Choroid plexus epithelial cell (primary cell): ENCODE measurements at regions not wholly inside any gene's neighbourhood (a gene's known extent, or its start where the extent isn't known, plus 50 kb on each side); places are given as distances from the start of the nearest gene placed in this dataset.

Experiments
- DNase-seq: peaks from one replicate; pipeline ENCODE4 v3.0.0-alpha.2; 2010; ENCODE audit warnings: low read depth
- H3K4me3 ChIP-seq: 2 replicates; pipeline ENCODE4 v1.5.1; 2011; ENCODE audit warnings: low read depth, mild to moderate bottlenecking, control low read depth, low read length, moderate library complexity
- CTCF ChIP-seq: conservative IDR thresholded peaks from 2 replicates; pipeline ENCODE4 v1.5.1; 2011; ENCODE audit warnings: low read depth, mild to moderate bottlenecking, control low read depth, inconsistent platforms, low read length, moderate library complexity

- no peak for TF ChIP-seq CTCF
- H3K4me3 ChIP-seq, result no peak overlapping the region
- DNase-seq, result no peak
Observed at GRCh38 chr2:9777081-9777480, 66.2 kb upstream of the TAF1B start.

- no peak for DNase-seq
- no peak overlapping the region for H3K4me3 ChIP-seq
- TF ChIP-seq CTCF, result peak; percentile 68
Observed at GRCh38 chr2:9778012-9778411, 65.3 kb upstream of the TAF1B start.

- DNase-seq, result no peak
- TF ChIP-seq CTCF, result no peak
Observed at GRCh38 chr2:9778471-9779316, 64.6 kb upstream of the TAF1B start.

GRCh38 chr2:9779596-9780264 lies 63.5 kb upstream of the TAF1B start:
- H3K4me3 ChIP-seq, result no peak overlapping the region
- DNase-seq, result no peak
- no peak for TF ChIP-seq CTCF

More at GRCh38 chr2:9778471-9779316, 64.6 kb upstream of the TAF1B start:
- no peak overlapping the region for H3K4me3 ChIP-seq

- H3K4me3 ChIP-seq, result no peak overlapping the region
- no peak for DNase-seq
- no peak for TF ChIP-seq CTCF
Observed at GRCh38 chr2:9780368-9781130, 62.7 kb upstream of the TAF1B start.

- DNase-seq, result no peak
- TF ChIP-seq CTCF, result no peak
- no peak overlapping the region for H3K4me3 ChIP-seq
Observed at GRCh38 chr2:9781252-9781651, 62.0 kb upstream of the TAF1B start.
